GM21515 (cell line): ENCODE measurements at regions not wholly inside any gene's neighbourhood (a gene's known extent, or its start where the extent isn't known, plus 50 kb on each side); places are given as distances from the start of the nearest gene placed in this dataset.
"Not testable (repeated sequence)": the region's sequence is repeated elsewhere in the genome, so short reads cannot be mapped to it uniquely, and the experiment has no call there.

ENCODE experiments used
- ATAC-seq: cut with Tn5 transposase; IDR thresholded peaks from one replicate; pipeline ENCODE4 v1.9.1; 2021; ENCODE audit not compliant: unreplicated experiment

DNA sequence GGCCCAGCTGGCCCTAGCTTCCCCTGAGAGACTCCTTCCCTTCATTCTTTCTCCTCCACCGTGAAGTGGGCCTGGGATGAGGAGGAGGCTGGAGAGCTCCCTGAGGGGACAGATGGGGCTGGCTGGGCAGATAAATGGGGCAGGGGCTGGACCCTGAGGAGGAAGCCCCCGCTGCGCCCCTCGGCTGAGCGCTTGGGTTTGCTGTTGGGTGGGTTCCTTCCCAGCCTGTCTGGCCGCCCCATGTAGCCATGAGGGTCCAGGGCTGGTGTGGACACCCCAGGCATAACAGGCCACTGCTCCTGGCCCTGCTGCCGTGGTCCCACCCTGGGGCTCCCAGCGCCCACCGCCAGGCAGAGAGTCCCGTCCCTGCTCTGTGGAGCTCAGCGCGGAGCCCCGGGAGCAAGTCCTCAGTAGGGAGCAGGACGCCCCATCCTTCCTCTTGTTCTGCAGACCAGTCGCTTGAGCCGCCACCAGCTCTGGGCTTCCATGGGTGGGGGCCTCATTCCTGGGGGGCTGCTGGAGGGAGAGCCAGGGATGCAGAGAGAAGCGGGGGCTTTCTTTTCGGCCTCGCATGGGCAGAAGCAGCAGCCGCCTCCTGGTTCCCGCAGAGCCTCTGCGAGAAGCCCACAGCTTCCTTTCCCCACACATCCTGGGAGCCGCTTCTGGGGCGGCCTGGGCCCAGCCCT lies 266.4 kb upstream of the TCERG1L start:
- no peak for ATAC-seq

DNA sequence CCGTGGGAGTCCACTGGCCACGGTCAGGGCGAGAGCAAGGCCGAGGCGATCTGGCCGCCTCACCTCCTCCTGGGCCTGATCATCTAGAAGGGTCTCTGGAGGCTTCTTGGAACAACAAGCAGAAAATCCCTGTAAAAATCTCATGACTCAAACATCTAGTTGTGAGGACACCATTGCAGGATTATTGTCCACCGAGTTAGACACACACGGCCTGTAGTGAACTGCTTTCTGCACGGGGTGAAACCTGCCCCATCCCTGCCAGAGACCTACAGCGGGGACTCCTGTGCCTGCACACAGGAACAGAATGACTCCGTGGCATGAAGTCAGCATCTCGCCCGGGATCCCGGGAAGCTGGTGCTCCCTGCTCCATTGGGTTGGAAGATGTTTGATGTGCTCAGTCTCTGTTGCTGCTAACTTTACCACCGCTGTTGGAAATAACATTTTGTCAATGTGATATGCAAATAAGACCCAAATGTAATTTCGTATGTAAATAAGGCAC lies 267.0 kb upstream of the TCERG1L start:
- ATAC-seq = no peak

DNA sequence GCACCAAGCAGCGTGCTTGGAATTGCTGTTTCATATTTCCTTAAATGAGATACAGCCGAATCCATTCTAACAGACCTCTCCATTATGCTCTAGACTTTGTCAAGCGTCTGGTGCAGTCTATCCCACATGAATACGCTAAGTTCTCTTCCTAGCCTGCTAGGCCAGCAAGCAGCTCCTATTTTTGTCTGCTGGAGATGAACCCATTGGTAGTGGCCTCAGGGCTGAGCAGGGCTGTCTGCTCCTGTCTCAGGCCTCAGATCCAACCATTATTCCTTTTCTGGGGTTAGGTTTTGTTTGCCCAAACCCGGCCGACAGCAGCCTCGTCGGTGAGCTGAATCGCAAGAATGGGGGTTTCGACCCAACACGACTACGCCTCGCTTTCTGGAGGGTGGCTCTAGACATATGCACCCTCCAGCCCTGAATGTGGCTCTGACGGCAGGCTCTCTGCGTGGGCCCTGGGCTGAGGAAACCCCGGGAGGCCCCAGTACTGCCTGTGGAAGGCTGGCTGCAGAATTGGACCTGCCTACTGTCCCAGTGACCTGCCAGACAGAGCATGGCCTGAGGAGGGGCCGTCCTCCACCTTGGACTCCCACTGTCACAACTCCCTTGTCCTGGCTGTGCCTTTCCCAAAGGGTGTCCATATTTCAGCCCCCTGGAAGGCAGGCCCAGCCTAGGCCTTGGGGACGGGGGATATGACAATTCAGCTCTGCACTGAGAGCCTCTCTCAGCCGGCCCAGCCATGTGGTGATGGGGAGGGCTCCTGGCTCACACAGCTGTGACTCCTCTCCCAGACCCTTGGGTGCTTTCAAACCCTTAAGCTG lies 267.9 kb upstream of the TCERG1L start:
- no peak for ATAC-seq

DNA sequence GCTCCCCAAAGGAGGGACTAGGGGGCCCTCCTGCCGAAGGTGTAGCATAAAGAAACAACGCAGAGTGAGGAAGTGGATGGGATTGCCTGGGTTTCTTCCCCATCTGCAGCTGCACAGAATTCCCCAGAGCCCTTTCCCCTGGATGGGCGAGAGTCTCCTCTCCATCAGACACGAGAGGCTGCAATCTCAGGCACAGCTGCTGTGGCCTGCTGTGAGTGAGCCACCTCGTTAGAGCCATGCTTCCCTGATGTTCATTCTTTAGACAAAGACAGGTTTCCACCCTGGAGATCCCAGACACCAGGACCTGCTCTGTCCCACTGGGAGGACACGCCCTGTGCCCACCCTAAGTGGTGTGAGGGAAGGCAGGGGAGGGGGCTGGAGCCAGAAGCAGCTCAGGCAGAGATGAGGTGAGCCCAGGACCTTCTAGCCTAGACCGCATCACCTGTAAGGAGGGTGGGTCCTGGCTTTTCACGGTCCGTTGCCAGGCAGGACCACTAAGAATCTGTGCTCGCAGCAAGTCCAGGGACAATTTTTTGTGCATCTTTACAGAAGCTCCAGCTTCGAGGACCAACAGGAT lies 268.6 kb upstream of the TCERG1L start:
- ATAC-seq = no peak

DNA sequence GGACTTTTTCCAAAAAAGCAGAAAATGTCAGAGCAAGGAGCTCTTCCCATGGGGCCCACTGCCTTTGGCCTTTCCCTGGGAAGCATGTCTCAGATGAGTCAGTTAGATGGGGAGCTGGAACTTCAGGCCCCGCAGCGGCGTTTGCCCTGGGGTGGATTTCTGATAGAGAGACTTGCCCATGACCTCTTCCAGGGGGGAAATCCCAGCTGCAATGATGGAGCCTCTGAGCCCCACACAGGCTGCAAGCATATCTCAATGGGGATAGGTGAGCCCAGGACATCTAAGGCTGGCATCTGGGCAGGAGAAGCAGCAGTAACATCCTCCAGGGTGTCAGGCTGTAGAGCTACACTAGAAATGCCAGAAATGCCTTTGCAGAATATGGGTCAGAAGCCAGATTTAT lies 269.2 kb upstream of the TCERG1L start:
- ATAC-seq = no peak

DNA sequence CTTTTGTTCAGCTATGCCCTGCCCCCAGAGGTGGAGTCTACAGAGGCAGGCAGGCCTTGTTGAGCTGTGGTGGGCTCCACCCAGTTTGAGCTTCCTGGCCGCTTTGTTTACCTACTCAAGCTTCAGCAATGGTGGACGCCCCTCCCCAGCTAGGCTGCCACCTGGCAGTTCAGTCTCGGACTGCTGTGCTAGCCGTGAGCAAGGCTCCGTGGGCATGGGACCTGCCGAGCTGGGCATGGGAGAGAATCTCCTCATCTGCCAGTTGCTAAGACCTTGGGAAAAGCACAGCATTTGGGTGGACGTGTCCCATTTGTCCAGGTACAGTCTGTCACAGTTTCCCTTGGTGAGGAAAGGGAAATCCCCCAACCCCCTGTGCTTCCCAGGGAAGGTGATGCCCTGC lies 270.0 kb upstream of the TCERG1L start:
- ATAC-seq = not testable (repeated sequence)

DNA sequence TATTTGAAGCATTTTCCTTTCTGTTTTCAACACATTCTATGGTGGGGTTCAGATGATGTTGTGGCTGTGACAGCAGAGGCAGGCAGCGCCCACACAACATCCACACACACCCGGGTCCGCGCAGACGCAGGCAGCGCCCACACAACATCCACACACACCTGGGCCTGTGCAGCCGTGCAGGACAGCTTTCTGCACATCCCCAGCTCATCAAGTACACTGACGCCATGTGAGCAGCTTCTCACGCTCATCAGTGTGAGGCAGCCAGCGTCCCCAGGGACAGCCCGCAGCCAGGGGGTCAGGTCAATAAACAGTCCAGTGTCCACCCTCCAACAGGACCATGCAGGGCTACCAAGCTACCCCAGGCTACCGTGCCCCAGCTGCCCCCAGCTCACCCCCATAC lies 272.8 kb upstream of the TCERG1L start:
- ATAC-seq = no peak

DNA sequence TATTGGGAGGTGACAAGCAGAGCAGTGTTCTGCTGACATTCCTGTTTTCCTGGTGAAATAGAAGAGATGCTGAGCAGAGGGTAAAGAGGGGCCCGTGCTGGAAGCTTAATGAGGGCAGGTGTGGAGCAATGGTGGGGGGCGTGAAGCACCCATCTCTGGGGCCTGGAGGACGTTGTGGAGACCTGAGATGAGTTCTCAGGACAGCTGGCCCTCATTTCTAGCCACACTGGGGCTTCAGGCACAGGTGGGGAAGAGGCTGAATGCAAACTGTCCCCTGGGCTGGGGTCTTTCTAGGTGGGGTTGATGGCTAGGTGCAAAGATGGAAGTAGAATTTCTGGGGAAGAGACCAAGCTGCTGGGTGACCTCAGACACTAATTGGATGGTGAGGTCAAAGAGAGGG lies 274.2 kb upstream of the TCERG1L start:
- ATAC-seq = no peak

DNA sequence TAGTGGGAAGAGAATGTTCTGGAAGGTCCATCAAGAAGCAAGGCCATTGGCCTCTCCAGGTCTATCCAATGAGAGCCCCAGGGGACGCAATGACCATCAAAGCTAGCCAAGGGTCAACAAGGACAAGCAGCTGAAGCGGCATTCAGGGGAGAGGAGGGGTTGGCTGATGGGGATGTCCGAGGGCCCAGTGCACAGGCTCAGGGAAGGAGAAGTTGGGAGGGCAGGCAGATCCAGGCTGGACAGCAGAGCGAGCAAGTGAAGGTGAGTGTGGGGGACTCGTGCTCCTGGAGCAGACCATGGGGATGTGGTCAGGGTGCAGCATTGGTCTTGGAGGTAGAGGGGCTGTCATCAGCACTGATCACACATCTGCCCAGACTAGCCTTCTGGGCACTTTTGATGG lies 275.4 kb upstream of the TCERG1L start:
- no peak for ATAC-seq

DNA sequence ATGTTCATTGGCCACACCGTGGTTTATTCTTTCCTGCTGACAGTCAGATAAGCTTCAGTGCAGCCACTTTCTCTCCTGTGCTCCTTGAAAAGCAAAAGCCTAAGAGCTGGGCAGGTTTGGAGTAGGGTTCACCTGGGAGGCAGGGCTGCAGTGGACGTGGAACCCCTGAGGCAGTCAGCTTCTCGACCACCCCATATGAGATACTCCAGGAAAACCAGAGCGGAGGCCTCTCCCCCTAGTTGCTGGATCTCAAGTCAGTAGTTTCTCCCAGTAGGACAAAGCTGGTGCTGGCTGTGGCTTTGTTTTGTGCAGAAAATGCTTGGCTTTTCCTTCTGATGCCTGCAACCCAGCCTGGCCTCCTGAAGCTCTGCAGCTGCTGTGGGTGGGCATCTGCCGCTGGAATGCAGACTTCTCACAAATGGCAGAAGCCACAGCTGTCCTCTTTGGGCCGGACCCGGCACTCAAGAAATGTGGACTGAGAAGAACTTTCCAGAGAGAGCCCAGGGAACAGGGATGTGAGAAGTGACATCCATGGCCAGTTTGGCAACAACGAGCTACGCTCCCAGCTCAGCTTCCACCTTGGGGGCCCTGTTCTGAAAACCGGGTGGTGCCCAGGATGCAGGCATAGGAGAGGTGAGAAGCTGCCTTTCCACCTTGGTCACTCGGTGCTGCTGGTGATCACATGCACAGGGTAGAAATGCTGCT lies 276.6 kb upstream of the TCERG1L start:
- ATAC-seq = no peak

DNA sequence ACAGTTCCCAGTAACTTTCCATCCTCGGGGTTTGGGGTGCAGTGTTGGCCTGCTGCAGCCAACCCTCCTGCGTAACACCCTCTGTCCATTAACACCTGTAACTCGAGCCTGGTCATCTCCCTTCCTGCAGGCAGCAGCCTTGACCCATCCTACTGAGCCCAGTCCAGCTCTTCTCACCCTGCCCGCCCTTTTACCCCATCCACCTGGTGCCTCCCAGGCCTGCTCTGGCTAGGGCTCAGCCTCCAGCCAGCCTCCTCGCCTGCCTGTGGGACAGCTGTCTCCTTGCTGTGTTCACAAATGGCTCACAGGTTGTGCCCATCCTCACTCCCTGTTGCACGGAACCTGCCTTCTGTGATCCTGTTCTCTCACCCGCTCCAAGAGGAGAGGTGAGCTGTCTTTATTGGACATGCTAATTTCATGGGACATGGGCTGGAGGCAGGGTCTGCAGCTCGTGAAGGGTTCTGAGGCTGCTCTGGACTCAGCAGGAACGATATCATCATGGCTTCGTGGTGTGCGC lies 277.2 kb upstream of the TCERG1L start:
- no peak for ATAC-seq

DNA sequence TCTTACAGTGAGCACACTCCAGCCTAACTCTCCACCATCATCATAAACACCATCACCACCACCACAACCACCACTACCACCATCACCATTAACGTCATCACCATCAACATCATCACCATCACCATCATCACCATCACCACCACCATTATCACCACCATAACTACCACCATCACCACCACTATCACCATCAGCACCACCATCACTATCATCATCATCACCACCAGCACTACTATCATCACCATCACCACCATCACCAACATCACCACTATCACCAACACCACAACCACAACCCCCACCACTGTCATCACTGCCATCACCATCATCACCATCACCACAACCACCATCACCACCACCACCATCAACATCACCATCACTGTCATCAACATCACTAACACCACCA lies 279.0 kb upstream of the TCERG1L start:
- ATAC-seq = no peak

DNA sequence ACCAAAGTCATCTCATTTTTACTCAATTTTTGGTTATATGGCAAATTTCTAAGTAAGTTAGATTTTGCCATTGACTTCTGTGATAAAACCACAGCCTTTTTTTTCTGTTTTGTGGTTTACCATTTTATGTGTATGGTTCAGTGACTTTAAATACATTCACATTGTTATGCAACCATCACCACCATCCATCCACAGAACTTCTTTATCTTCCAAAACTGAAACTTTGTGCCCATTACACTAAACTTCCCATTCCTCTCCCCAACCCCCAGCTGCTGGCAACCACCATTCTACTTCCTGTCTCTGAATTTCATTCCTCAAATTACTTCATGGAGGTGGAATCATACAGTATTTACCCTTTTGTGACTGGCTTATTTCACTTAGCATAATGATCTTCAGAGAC lies 280.4 kb upstream of the TCERG1L start:
- ATAC-seq = no peak

DNA sequence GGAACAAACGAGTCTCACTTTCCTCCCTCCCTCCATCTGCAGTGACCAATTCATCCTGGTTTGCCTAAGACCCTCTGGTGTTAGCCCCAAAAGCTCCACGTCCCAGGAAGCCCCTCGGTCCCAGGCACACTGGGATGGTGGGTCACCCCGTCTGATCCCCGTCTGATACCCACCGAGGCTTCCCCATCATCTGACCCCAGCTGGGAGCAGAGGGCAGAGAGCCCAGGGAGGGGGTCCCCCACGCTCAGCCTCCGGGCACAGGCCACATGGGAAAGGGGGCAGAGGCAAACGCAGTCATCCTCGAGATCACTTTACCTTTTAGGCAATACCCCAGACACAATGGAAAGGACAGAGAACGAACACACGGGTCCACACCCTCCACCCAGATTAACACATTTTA lies 291.6 kb upstream of the PPP2R2D start:
- ATAC-seq = no peak

DNA sequence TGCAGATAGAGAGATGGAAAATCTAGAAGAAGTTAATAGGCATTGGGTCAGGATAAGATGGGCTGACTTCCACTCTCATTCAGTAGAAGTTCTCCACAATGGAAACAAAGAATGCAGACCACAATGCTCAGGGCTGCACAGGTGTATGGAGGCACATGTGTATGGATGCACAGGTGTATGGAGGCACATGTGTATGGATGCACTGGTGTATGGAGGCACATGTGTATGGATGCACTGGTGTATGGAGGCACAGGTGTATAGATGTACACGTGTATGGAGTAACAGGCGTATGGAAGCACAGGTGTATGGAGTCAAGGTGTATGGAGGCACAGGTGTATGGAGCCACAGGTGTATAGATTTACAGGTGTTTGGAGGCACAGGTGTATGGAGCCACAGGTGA lies 285.7 kb upstream of the PPP2R2D start:
- no peak for ATAC-seq

DNA sequence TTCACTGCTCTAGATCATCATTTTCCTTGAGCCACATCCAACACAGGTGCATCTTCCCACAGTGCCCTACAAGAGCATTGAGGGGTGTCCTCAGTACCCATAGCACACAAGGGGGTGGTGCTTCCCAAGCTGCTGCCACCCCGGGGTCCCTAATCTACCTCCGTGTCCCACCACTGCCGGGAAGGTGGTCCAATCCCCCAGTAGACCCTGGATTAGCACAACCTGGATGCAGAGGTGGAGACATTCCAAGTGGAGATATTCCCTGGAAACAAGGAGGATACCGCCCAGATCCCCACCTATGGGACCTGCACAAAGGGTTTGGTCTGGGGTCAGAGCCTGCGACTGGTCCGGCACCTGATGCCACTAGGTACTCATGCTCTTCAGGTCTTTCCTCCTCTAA lies 284.8 kb upstream of the PPP2R2D start:
- no peak for ATAC-seq

DNA sequence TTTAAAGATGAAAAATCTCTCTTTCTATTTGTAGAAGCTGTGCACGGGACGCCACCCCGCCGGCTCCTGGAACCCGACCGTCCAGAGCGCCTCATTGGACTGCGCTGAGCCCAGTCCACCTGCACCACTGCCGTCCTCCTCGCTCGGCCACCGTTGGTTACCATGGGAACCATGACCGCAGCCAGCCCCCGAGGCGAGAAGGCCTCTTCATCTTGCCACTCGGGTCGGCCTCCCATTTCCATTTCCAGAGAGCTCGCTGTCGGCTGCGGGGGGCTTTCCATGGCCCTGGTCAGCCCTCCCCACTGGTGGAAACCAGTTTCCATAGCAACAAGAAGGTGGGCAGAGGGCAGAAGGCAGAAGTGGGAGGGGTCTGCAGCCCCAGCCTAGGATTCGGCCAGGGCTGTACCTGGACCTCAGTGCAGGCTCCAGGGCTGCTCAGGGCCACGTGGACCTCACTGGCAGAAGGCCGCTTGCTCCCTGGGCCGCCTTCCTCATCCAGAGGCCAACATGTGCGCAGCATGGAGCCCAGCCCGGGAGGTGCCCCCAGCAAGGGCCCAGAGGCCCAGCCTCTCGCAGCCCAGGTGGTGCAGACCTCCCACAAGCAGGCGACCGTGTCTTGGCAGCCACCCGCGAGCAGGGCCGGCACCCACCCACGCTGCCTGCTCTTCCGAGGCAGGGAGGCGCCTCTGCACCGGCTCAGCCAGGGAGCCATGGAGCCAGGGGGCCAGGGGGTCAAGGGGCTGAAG lies 283.5 kb upstream of the PPP2R2D start:
- no peak for ATAC-seq

DNA sequence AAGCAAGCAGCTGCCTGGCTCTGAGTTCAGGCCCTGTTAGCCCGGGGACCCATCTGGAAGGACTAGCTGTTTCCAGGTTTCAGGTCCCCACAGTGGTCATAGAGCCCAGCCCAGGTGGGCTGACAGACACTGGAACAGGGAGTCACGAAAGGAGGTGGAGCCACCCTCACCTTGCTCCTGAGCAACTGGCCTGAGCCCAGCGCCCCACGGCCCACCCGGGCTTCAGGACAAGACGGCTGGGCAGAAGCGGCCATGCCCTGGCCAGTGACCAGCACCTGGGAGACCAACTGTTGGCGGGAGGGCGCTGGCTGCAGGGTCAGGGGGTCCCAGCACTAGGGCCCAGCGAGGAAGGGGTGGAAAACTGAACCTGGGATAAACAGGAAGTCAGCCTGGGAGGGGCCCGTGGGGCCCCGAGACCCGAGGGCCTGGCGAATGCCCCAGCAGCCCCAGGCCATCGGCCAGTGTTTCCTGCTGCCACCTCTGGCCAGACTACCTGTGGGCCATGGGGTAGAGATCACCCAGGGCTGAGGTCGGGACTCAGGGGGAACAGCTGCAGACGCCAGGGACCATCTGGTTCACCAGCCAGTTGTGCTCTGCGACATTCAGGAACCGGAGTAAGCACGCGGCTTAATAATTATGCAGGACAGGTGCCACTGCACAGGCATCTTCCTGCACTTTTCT lies 282.1 kb upstream of the PPP2R2D start:
- ATAC-seq = no peak

DNA sequence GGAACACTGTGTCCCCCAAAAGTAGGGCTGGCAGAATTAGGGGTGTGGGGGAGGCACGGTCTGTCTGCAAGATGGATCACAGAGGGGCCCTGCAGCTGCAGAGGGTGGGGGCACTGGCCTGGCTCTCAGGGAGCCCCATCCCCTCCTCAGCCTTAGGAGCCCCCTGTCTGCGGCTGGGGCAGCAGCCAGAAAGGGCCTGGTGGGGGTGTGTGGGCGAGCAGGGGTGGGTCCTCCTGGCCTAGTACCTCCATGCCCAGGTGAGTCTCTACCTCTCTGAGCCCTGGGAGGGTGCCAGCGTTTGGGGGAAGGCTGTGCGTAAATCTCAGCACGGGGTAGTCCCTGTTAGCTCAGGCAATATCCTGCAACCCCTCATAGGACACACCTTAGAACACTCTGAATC lies 280.5 kb upstream of the PPP2R2D start:
- ATAC-seq = no peak

DNA sequence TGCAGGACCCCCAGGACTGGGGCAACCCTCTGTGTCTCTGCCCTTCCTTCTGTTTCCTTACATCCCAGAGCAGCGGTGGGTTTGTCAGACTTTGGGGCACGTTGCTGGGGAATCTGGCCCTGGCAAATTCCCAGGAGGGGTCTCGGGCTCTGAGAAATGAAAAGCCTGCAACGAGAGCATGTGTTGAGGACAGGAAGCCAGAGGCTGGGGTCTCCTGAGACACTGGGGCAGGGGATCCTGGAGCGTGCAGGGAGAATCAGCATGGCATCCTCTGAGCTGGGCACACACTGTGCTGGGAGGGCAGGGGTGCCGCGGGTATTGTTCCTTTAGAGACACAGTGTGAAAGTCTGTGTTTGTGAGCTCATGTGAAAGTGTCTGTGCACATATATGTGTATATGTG lies 279.9 kb upstream of the PPP2R2D start:
- ATAC-seq = no peak
